Body of pancreas (tissue), 4 donors: ENCODE measurements at regions not wholly inside any gene's neighbourhood (a gene's known extent, or its start where the extent isn't known, plus 50 kb on each side); places are given as distances from the start of the nearest gene placed in this dataset.

ENCODE experiments used
- ATAC-seq: fragments of 150-250 bp; one replicate; pipeline ENCODE4 v1.9.1; 2016
- DNase-seq, 4 donors: peaks; one replicate each; pipeline ENCODE4 v3.0.0-alpha.2; 2019
- H3K27ac ChIP-seq, 4 donors: fragments of 200-600 bp; sonication (generic); 1 replicate in 3 of 4; 2 replicates in 1 of 4; pipeline versions ENCODE4 v1.5.1 to v1.6.1; 2016 to 2019; ENCODE audit warnings: mild to moderate bottlenecking in 1 of 4, mixed read lengths in 1 of 4, moderate library complexity in 1 of 4
- H3K27me3 ChIP-seq, 2 donors: fragments of 200-600 bp; sonication (generic); one replicate each; pipeline ENCODE4 v1.6.0; 2016; ENCODE audit warnings: mild to moderate bottlenecking in 1 of 2
- H3K36me3 ChIP-seq, 2 donors: fragments of 200-600 bp; sonication (generic); replicated peaks in 1 of 2; 2 replicates each; pipeline ENCODE4 v1.5.1; 2016; ENCODE audit warnings: low read depth in 2 of 2; ENCODE audit not compliant: insufficient read depth in 1 of 2
- H3K4me1 ChIP-seq: fragments of 200-600 bp; sonication (generic); one replicate; pipeline ENCODE4 v1.6.0; 2016
- H3K4me3 ChIP-seq, 2 donors: fragments of 200-600 bp; sonication (generic); 1 replicate in 1 of 2; 2 replicates in 1 of 2; pipeline ENCODE4 v1.5.1; 2016 to 2019
- H3K9me3 ChIP-seq, 3 donors: fragments of 200-600 bp; sonication (generic); 1 replicate in 2 of 3; 2 replicates in 1 of 3; pipeline ENCODE4 v1.5.1; 2016
- POLR2A ChIP-seq, 3 donors: fragments of 450-650 bp; IDR thresholded peaks; one replicate each; pipeline ENCODE4 v1.6.1; 2016; ENCODE audit warnings: antibody characterized with exemption in 3 of 3, mild to moderate bottlenecking in 2 of 3
- WGBS, 2 donors: methylation state at CpG; one replicate each; pipeline ENCODE4 v1.1.5; 2017; 5-methylcytosine and 5-hydroxymethylcytosine counted together
- intact Hi-C: fragments of 100-400 bp; cut with DNase I; formaldehyde crosslinking; loops from one replicate; pipeline ENCODE4 v1.15.1; 2023
- TF ChIP-seq, protein P1 (sequence below), 7 experiments: fragments of 450-650 bp in 4 of 7; fragments of 200-600 bp in 3 of 7; sonication (generic) in 3 of 7; IDR thresholded peaks; one replicate each; pipeline ENCODE4 v1.5.1; 2016 to 2019; ENCODE audit warnings: antibody characterized with exemption in 7 of 7

DNA sequence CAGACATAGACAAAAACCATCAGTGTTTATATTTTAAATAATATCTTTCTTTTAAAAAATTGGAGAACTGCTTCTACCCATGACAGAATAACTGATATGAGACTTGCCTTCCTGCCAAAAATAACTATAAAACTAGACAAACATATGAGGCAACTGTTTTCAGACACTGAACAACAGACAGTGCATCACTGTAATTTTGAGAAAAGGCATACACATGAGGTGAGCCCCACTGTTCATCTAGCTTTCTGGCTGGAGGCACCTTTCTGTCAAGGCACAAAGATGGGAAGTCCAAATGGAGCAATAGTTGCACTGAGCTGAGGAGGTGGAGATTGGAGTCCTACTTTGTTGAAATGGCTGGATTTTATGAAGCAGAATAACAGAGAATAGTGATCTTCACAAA lies 71.9 kb upstream of the ZNF507 start:
- H3K4me3 ChIP-seq, result no peak overlapping the region
- no peaks in the 10 kb centered on the region for H3K27me3 ChIP-seq
- intact Hi-C loops, result no loop called here
- H3K9me3 ChIP-seq, result no peaks in the 10 kb centered on the region
- no peak overlapping the region for H3K27ac ChIP-seq
- no peak for DNase-seq
- no peak for ATAC-seq
- TF ChIP-seq POLR2A (IDR thresholded peaks at IDR 0.05), result no peak
- TF ChIP-seq, protein P1, sequence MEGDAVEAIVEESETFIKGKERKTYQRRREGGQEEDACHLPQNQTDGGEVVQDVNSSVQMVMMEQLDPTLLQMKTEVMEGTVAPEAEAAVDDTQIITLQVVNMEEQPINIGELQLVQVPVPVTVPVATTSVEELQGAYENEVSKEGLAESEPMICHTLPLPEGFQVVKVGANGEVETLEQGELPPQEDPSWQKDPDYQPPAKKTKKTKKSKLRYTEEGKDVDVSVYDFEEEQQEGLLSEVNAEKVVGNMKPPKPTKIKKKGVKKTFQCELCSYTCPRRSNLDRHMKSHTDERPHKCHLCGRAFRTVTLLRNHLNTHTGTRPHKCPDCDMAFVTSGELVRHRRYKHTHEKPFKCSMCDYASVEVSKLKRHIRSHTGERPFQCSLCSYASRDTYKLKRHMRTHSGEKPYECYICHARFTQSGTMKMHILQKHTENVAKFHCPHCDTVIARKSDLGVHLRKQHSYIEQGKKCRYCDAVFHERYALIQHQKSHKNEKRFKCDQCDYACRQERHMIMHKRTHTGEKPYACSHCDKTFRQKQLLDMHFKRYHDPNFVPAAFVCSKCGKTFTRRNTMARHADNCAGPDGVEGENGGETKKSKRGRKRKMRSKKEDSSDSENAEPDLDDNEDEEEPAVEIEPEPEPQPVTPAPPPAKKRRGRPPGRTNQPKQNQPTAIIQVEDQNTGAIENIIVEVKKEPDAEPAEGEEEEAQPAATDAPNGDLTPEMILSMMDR (IDR thresholded peaks at IDR 0.05), result no peak
- no peaks in the 10 kb centered on the region for H3K4me1 ChIP-seq
- no peaks in the 10 kb centered on the region for H3K36me3 ChIP-seq

DNA sequence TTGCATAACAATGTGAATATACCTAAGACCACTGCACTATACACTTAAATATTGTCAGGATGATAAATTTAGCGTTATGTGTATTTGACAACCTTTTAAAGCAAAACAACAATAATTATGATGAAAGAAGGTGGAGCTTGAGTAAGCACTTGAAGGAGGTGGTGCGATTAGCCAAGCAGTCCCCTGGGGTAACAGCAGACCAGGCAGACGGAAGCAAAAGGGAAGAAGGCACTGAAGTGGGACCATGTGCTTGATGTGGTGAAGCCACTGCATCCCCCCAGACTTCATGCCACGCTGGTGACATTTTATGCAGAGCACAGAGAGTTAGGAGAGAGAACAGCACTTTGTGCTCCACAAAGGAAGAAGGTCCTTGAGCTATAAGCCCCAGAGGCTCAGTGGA lies 58.3 kb upstream of the ZNF507 start:
- WGBS, 2 donors, result 26 to 47% methylated on average over 4 of the region's 4 CpGs
- intact Hi-C loops, result no loop called here
- Histone ChIP-seq H3K27ac (no peak overlapping the region), H3K9me3 (no peaks in the 10 kb centered on the region), H3K4me3 (no peak overlapping the region), H3K36me3 (no peaks in the 10 kb centered on the region), H3K4me1 (no peaks in the 10 kb centered on the region), H3K27me3 (no peaks in the 10 kb centered on the region)
- TF ChIP-seq POLR2A (IDR thresholded peaks at IDR 0.05), result no peak
- TF ChIP-seq, protein P1 (IDR thresholded peaks at IDR 0.05), result no peak
- no peak for DNase-seq
- no peak for ATAC-seq

DNA sequence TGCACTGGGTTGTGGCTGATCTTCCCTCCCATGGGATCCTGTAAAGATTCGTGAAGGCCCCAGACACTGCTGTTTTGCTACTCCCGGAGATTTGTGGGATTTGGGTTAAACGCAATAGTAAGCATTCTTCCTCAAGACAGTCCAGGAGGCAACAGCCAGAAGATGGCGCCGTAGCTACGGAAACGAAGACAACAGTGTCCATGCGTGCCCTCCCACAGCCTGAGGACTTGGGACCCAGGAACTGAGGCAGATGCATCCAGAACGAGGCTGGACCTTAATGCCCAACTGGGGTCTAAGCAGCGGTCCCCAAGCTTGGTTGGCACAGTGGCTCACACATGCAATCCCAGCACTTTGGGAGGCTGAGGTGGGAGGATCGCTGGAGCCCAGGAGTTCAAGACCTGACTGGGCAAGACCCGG lies 57.6 kb upstream of the ZNF507 start:
- no peaks in the 10 kb centered on the region for H3K27me3 ChIP-seq
- 18 to 23% methylated on average over 12 of the region's 12 CpGs for WGBS, 2 donors
- intact Hi-C loops, result no loop called here
- no peak overlapping the region for H3K4me3 ChIP-seq
- DNase-seq (peak; percentile 40 to 64 (median 56)), ATAC-seq (no peak)
- H3K36me3 ChIP-seq, result no peaks in the 10 kb centered on the region
- H3K4me1 ChIP-seq, result no peaks in the 10 kb centered on the region
- TF ChIP-seq, protein P1 (IDR thresholded peaks at IDR 0.05), result peak in 5 of 7 experiments; percentile 11 to 40 (median 35)
- no peak for TF ChIP-seq POLR2A (IDR thresholded peaks at IDR 0.05)
- H3K9me3 ChIP-seq, result no peaks in the 10 kb centered on the region
- H3K27ac ChIP-seq, result no peak overlapping the region

DNA sequence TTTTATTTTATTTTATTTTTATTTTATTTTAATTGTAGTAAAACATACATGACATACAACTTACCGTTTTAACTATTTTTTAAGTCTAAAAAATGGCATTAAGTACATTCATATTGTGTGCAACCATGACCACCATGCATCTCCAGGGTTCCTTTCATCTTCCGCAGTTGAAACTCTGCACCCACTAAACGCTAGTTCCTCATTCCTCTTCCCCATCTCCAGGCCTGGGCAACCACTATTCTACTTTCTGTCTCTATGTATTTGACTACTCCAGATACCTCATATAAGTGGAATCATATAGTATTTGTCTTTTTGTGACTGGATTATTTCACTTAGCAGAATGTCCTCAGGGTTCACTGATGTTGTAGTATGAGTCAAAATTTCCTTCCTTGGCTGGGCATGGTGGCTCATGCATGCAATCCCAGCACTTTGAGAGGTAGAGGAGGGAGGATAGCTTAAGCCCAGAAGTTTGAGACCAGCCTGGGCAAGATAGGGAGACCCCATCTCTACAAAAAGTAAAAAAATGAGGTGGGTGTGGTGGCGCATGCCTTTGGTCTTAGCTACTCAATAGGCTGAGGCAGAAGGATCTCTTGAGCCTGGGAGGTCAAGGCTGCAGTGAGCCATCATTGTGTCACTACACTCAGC lies 55.7 kb upstream of the ZNF507 start:
- no peaks in the 10 kb centered on the region for H3K27me3 ChIP-seq
- H3K9me3 ChIP-seq, result no peaks in the 10 kb centered on the region
- no peaks in the 10 kb centered on the region for H3K4me1 ChIP-seq
- H3K4me3 ChIP-seq, result no peak overlapping the region
- no peak for DNase-seq
- ATAC-seq, result no peak
- intact Hi-C loops, result no loop called here
- TF ChIP-seq POLR2A (IDR thresholded peaks at IDR 0.05), result no peak
- TF ChIP-seq, protein P1 (IDR thresholded peaks at IDR 0.05), result no peak
- 66 to 74% methylated on average over 4 of the region's 4 CpGs for WGBS, 2 donors
- H3K36me3 ChIP-seq, result no peaks in the 10 kb centered on the region
- no peak overlapping the region for H3K27ac ChIP-seq

DNA sequence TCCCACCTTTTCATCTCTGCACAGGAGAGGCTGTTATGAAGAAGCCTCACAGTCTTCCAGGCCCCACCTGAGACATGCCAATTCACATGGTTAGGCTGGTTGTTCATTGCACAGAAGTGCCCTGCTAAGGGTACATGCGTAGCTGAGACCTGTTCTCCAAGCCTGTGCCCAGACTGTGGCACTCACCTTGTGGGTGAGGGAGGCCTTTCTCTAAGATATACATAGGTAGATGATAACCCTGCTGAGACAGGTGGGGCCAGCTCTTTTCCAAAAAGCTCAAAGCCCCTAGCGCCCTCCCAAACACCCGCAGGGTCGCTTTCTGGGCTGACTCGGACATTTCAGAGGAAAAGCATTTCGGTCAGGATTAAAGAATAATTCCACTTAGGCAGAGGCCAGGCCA lies 53.5 kb upstream of the ZNF507 start:
- Histone ChIP-seq H3K4me3 (no peak overlapping the region), H3K36me3 (no peaks in the 10 kb centered on the region), H3K27ac (no peak overlapping the region), H3K4me1 (no peaks in the 10 kb centered on the region), H3K27me3 (no peaks in the 10 kb centered on the region), H3K9me3 (no peaks in the 10 kb centered on the region)
- no peak for ATAC-seq
- intact Hi-C loops, result no loop called here
- 88 to 98% methylated on average over 5 to 6 of the region's 6 CpGs for WGBS, 2 donors
- DNase-seq, result no peak
- TF ChIP-seq, protein P1 (IDR thresholded peaks at IDR 0.05), result no peak
- no peak for TF ChIP-seq POLR2A (IDR thresholded peaks at IDR 0.05)
